Left lung (tissue), 4 donors: ENCODE measurements at regions not wholly inside any gene's neighbourhood (a gene's known extent, or its start where the extent isn't known, plus 50 kb on each side); places are given as distances from the start of the nearest gene placed in this dataset.

ENCODE experiments used
- ATAC-seq: fragments of 200-7000 bp; cut with Tn5 transposase; one replicate; pipeline ENCODE4 v1.9.1; 2020; ENCODE audit warnings: moderate library complexity
- DNase-seq, 4 donors: peaks; one replicate each; pipeline ENCODE4 v3.0.0-alpha.2; 2013 to 2020
- H3K27ac ChIP-seq, 2 donors: fragments of 200-600 bp; sonication (generic) in 1 of 2; one replicate each; pipeline versions ENCODE4 v1.5.0 to v1.8.0; 2020 to 2021
- H3K27me3 ChIP-seq, 2 donors: fragments of 200-600 bp; sonication (generic) in 1 of 2; one replicate each; pipeline versions ENCODE4 v1.5.0 to v1.8.0; 2020 to 2021
- H3K36me3 ChIP-seq, 2 donors: fragments of 200-600 bp; sonication (generic) in 1 of 2; one replicate each; pipeline versions ENCODE4 v1.5.0 to v1.8.0; 2020 to 2021
- H3K4me1 ChIP-seq, 2 donors: fragments of 200-600 bp; one replicate each; pipeline ENCODE4 v1.8.0; 2021
- H3K4me3 ChIP-seq, 2 donors: fragments of 200-600 bp; sonication (generic) in 1 of 2; one replicate each; pipeline versions ENCODE4 v1.5.0 to v1.8.0; 2020 to 2021; ENCODE audit warnings: mild to moderate bottlenecking in 1 of 2
- H3K9me3 ChIP-seq, 2 donors: fragments of 200-600 bp; sonication (generic) in 1 of 2; one replicate each; pipeline versions ENCODE4 v1.5.0 to v1.8.0; 2020 to 2021
- CTCF ChIP-seq, 2 donors: fragments of 200-600 bp; sonication (generic) in 1 of 2; IDR thresholded peaks; one replicate each; pipeline versions ENCODE4 v1.5.0 to v1.8.0; 2021; ENCODE audit warnings: antibody characterized with exemption in 2 of 2
- intact Hi-C, 2 donors: fragments of 100-400 bp; cut with DNase I; formaldehyde crosslinking; loops; one replicate each; pipeline versions ENCODE4 v1.11.2 to v1.14.2; 2022
- donor health status: DM: no; HTN: yes; CAD: no.
- donor health status: DM: no; HTN: no; CAD: no.

GRCh38 chr13:33970746-33971561, 153.0 kb downstream of the RFC3 start:
- H3K4me1 ChIP-seq: no peaks in the 10 kb centered on the region
- no peak for ATAC-seq
- no peak for DNase-seq
- no peaks in the 10 kb centered on the region for H3K27me3 ChIP-seq
- no peak for TF ChIP-seq CTCF (IDR thresholded peaks at IDR 0.05)
- H3K27ac ChIP-seq: no peak overlapping the region
- H3K4me3 ChIP-seq: no peak overlapping the region
- H3K9me3 ChIP-seq: no peaks in the 10 kb centered on the region
- intact Hi-C loops: no loop called here
- no peaks in the 10 kb centered on the region for H3K36me3 ChIP-seq

GRCh38 chr13:33971562-33971819, 153.5 kb downstream of the RFC3 start:
- Histone ChIP-seq H3K4me3 (no peak overlapping the region), H3K27ac (no peak overlapping the region), H3K4me1 (no peaks in the 10 kb centered on the region), H3K9me3 (no peaks in the 10 kb centered on the region), H3K27me3 (no peaks in the 10 kb centered on the region), H3K36me3 (no peaks in the 10 kb centered on the region)
- TF ChIP-seq CTCF (IDR thresholded peaks at IDR 0.05): no peak
- intact Hi-C loops: no loop called here
- ATAC-seq: no peak
- DNase-seq: no peak

- no peak for ATAC-seq
- no peaks in the 10 kb centered on the region for H3K27me3 ChIP-seq
- intact Hi-C loops: no loop called here
- H3K4me3 ChIP-seq: no peak overlapping the region
- no peaks in the 10 kb centered on the region for H3K9me3 ChIP-seq
- H3K4me1 ChIP-seq: no peaks in the 10 kb centered on the region
- no peak for TF ChIP-seq CTCF (IDR thresholded peaks at IDR 0.05)
- DNase-seq: no peak
- no peak overlapping the region for H3K27ac ChIP-seq
- no peaks in the 10 kb centered on the region for H3K36me3 ChIP-seq
These were observed 155.2 kb downstream of the RFC3 start for GRCh38 chr13:33973194-33973593.

GRCh38 chr13:33976965-33977364, 159.0 kb downstream of the RFC3 start:
- Histone ChIP-seq H3K9me3 (peaks cover 0 to 3% of the 10 kb centered on the region in 2 donors), H3K27me3 (no peaks in the 10 kb centered on the region), H3K36me3 (no peaks in the 10 kb centered on the region), H3K27ac (no peak overlapping the region), H3K4me1 (no peaks in the 10 kb centered on the region), H3K4me3 (no peak overlapping the region)
- ATAC-seq: no peak
- DNase-seq: no peak
- intact Hi-C loops: no loop called here
- TF ChIP-seq CTCF (IDR thresholded peaks at IDR 0.05): no peak

- no peaks in the 10 kb centered on the region for H3K27me3 ChIP-seq
- H3K27ac ChIP-seq: no peak overlapping the region
- TF ChIP-seq CTCF (IDR thresholded peaks at IDR 0.05): no peak
- no peaks in the 10 kb centered on the region for H3K36me3 ChIP-seq
- H3K4me1 ChIP-seq: no peaks in the 10 kb centered on the region
- no peak for DNase-seq
- ATAC-seq: no peak
- H3K9me3 ChIP-seq: peaks cover 0 to 3% of the 10 kb centered on the region in 2 donors
- H3K4me3 ChIP-seq: no peak overlapping the region
- intact Hi-C loops: no loop called here
These were observed 160.7 kb downstream of the RFC3 start for GRCh38 chr13:33978653-33979052.
